Islet of Langerhans (tissue), 1 donor: ENCODE measurements at regions not wholly inside any gene's neighbourhood (a gene's known extent, or its start where the extent isn't known, plus 50 kb on each side); places are given as distances from the start of the nearest gene placed in this dataset.

Experiments
- FAIRE-seq: peaks from one replicate; lab custom pipeline; 2011; peaks lifted over from hg19 to GRCh38; lab: Jason Lieb, UNC

DNA sequence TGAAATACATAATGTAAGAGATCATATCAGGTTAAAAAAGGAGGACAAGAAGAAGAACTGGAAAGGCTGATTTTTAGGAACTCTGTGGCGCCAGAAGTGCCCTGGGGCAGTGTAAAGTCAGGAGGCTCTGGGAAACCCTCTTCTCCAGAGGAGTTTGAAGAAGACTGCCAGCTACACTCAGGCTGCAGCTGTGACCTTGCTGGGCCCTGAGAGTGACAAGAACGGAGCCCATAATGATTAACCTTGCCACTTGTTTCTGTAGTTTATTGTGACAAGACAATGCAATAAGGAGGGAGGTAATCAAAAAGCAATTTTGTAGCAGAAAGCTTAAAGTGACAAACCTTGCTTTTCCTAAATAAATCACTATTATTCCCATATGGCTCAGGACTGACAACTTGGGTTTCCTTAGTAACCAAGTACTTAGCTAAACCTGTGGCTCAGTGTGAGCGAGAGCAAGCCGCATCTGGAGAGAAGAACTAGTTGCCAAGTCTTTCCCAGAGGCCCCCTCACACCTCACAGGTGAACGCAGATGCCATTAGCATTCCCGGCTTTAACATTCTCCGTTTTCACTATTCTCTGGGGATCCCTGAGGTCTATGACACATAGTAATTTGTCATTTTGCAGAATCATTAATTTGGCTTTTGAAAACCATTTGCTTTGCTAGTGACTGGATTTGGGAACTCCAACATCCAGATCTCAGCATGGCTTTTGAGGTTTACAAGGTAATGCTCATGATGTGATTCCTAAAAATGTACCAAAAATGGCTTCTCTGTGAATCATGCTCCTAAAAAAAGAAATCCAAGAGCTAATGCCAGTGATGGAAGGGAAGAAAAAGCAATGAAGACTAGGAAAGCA is 115.9 kb downstream of the OMA1 start:
- FAIRE-seq = no peak

DNA sequence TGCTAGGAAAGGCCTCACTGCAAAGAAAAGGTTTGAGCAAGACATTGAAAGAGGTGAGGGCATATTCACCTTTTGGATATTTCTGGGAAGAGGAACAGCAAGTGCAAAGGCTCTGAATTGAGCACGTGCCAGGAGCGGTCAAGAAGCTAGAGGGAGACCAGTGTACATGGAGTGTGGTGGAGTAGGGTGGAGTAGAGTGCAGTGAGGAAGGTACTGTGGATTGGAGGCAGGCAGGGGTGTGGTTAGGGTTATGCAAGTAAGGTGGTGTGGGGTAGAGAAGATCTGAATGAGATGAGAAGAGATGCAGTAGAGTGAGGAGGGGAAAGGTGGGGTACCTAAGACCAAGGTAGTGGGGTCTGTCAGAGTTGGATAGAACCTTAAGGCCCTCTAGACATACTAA is 119.6 kb downstream of the OMA1 start:
- FAIRE-seq = no peak

DNA sequence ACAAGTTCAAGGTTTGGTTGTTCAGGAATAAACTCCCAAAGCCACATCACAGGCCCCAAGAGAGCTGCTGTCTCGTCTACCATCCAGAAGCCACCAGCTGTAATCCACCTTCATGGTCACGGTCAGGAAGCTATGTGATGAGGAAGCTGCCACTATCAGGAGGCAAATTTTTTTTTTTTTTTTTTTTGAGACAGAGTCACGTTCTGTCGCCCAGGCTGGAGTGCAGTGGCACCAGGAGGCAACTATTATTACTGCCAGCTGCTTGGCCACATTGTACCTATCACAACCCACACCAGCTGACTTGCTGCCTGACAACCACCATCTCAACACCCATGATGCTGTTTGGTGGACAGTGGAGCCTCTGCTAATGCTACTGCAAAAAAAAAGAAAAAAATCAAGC is 124.1 kb downstream of the OMA1 start:
- no peak for FAIRE-seq

DNA sequence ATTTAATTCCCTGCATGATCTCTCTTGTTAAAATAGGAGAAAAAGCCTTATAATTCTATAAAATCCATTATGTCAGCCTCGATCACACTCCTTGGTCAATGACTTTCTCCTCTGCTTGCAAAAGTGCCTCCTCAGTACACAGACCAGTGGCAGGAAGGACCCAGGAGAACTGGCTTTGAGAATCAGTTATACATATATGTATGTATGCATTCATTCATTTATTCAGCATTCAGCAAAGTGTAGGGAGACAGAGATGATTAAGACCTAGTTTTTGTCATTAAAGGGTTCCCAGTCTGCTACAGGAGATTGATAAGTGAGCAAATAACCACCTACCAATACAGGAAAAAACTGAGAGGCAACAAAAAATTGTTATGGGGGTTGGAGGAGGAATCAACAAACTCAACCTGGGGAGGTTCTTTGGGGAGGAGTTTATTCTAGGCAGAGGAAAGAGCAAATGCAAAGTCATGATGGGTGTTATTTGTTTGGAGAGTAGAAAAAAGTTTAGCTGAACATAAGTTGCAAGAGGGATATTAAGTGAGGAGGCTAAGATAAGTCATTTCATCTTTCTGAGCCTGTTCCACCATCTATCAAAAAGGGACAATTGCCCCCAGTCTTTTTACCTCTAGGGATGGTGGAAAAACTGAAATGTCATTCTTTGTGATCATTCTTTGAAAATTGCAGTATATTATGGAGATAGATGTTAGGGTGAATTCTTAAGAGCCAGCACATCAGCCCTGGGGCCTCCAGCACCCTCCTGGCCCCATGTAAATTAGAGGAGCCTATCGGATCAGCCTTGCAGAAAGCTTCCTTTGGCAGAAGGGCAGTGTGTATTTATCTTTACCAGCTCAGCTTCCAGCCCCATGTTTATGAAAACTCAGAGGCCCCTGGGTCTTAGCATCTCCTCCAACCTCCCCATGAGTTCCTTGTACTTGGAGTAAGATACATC is 128.0 kb downstream of the OMA1 start:
- no peak for FAIRE-seq

DNA sequence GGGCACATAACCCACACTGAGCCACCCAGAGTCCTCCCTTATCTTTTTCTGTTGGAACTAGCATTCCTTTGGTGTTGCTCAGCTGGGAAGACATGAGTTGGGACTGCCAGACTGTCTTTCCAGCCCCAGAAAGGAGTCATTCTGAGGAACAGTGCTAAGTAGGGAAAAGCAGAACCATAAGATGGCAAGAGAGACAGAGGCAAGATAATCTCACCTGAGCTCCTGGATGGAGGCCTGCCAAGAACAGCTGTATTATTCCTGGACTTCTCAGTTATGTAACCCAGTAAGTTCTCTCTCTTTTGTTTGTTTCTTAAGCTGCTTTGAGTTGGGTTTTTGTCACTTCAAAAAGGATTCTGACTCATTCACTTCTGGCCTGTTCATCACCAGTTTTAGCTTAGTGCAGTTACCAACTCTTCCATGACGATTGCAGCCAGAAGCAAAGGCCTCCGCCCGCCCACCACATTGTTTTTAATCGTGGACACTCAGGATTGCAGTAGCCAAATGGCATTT is 134.4 kb downstream of the OMA1 start:
- FAIRE-seq = no peak

DNA sequence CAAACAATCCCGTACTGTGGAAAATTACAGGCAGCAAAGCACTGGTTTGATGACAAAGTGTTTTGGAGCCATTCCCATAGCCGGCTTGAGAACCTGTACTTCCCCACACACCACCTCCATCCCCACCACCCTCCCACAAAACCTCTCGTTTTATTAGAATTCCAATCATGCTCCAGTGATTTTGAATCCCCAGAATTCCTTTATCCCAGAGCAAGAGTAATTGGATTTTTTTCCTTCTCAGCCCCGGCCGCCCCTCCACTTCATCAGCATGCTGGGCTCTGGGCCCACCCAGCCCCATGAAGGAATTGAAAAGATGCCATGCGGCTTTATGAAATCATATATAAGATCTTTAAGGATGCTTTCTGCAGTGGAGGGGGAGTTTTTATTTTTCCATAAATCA is 136.6 kb downstream of the OMA1 start:
- no peak for FAIRE-seq

DNA sequence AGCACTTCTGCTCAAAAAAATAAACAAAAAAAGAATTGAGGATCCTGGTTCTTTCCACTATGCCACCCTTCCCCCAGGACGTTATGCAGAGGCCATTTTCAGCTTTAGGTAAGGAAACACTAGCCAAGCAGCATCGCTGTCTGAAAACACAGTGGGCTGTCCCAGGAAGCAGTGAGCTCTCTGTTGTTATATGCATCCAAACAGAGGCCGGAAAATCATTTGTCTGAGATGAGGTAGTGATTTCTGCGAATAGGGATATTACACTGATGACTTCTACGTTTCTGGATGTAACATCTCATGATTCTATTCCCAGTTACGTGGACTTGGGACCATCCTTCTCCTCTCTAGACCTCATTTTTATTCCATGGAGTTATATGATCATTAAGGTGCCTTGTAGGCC is 137.2 kb downstream of the OMA1 start:
- no peak for FAIRE-seq

DNA sequence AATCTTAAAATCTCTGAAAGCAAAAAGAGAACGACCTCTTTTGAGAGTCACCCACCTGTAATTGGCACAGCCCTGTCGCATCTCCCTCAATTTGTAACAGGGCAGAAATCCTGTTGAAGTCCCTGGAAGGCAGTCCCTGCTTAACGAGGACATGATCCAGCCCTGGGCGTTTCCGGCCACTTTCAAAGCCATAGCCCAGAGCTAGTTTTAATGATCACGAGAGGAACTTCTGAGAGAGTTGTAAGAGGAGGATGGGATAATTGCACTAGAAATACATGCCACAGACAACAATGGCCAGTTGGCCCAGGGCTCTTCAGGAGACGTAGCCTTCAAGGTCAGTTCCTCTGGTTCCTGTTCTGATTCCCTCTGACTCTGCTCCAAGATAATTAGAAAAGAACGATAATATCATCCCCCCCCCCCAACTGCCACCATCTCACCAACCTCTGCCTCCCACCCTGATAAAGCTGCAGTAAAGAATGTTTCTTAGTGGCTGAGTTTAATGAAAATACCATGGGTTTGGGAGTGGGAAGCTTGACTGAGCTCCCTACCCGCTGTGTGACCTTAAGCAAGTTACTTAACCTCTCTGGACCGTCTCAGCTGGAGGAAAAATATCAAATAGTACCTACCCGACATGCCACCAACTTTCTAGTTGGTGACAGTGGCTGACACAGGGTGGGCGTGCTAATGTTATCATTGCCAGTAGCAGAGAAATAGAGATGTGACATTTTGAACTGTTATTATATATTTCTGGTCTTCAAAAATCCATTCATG is 140.0 kb downstream of the OMA1 start:
- FAIRE-seq = no peak

DNA sequence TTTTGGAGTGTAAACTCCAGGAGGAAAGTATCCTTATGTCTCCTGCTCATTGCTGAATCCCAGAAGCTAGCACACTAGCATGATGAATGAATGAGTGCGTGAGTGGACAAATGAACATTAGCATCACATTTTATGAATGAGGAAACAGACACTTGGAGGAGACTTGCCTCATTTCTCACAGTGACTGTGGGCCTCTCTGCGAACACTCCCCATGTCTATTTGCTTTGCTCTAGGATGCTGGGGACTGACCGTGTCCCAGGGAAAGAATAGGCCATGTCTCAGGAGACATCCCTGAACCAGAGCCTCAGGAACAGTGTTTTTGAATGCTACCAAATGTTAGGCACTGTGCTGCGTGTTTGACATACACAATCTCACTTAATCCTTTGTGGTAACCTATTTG is 140.9 kb downstream of the OMA1 start:
- FAIRE-seq = no peak

DNA sequence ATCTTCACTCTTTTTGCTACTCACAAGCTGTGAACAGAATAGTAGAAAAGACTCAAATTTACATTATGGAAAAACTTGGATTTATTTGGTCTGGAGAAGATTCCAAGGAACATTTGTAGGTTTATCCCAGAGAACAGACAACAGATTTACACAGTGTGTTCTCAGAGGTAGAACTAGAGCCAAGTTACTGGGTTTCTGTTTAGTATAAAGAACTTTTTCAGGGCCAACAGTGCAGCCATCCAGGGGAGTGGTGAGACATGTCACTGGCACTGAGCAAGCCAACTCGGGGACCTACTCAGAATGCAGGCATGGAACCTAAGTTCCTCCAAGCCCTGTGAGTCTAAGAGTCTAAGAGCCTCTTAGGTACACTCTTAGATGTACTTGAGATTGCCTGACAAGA is 142.6 kb downstream of the OMA1 start:
- FAIRE-seq = no peak

DNA sequence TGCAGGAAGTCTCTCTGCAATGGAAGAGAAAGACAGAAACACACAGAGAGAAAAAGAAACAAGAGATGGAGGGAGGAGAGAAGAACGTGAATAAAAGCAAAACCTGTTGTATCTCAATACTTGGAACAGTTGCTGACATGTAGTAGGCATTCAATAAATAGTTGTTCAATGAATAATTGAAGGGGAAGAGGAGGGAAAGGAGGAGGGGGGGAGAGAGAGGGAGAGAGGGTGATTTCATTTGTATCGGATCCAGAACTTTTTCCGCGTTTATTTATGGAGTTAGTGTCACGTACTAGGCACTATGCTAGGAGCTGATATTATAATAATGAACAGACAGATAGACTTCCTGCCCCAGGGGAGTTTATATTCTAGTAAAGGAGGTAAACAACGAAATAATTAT is 144.1 kb downstream of the OMA1 start:
- FAIRE-seq = no peak

DNA sequence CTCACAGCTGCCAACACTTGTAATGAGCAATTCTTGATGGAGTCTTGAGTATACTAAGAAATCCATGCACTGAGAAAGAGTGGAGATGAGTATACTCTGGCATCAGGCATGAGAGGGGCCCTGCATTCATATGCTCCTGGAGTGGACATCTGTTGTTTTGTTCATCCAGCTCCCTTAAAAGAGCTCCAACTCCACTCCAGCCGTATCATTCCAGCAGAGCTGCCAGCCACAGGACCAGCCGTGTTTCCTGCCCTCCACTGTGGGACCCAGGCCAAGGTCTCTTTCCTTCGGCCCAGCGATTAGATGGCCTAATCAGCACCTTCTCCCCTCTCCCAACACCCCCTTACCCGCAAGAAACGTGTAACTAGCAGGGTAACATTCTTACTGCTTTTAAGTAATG is 144.5 kb downstream of the OMA1 start:
- FAIRE-seq = no peak

DNA sequence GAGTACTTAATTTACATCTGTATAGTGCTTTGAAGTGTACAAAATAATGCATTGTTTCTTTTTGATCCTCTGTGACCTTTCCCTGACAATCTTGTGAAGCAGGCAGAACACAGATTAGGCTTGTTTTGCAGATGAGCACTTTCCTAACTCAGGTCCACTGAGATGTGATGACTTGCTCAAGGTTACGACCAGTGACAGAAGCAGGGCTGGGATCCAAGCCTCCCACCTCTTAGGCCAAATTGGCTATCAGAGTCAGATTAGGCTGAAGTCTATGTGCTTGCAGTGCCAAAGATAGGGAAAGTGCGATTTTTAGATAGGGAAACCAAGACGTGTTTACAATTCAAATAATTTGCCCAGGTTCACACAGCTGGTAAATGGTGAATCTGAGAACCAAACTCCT is 147.3 kb downstream of the OMA1 start:
- no peak for FAIRE-seq

DNA sequence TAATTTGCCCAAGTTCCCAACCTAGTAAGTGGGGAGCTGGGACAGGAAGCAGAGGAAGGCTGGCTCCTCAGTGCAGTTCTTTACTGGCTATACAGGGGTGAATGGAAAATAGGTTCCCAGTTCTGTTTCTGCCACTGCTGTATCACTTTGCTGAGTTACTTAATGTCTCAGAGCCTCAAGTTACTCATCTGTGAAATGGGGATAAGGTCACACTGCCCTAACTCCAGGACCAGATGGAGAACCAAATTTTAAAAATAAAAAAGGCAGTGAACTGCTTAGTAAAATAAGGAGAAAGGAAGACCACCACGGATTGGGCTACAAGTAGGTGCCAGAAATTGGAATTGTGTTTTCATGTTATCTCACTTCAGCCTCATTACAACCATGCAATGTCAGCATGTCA is 147.8 kb downstream of the OMA1 start:
- FAIRE-seq = no peak

DNA sequence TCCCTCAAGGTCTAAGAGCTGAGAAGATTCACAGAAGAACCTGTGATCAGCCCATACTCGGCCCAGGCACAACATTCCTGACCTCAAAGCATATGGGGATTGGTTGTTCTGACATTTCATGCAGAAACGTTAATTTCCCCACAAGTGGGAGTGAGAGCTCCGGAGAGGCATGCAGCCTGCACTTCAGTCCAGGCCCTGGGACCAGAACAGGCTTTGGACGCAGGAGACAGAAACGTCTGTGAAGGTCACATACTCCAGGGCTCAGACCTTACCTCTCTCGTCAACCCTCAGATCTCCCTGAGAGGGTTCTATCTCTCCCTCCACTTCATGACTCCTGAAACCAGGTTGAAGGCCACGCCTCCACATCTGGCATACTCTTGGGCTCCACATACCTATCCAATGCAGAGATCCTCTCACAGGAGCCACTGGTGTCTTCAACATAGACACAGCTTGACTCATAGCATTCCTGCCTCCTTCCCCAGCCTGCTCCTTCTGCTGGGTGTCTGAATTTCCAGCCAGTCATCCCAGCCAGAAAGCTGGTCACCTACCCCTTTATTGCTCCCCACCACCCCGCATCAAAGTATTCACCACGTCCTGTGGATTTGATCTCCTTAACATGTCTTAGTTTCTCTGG is 149.2 kb downstream of the OMA1 start:
- no peak for FAIRE-seq

DNA sequence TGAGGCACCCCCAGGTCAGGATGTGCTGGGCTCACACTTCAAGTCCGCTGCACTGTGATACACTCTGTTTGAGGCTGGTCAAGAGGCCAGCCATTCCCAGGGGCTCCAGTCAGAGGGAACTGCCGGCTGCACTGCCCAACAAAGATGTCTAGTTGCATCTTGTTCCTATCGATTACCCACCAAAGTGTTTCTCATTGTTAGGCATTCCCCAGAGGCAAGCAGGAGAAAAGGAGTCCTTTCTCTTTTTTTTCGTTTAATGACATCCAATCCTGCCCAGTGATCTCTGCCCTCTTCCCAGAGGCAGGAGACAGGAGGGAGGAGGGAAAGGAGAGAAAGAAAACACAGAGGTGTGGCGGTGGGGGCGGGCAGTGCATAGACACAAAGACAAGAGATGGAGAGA is 150.4 kb downstream of the OMA1 start:
- no peak for FAIRE-seq

DNA sequence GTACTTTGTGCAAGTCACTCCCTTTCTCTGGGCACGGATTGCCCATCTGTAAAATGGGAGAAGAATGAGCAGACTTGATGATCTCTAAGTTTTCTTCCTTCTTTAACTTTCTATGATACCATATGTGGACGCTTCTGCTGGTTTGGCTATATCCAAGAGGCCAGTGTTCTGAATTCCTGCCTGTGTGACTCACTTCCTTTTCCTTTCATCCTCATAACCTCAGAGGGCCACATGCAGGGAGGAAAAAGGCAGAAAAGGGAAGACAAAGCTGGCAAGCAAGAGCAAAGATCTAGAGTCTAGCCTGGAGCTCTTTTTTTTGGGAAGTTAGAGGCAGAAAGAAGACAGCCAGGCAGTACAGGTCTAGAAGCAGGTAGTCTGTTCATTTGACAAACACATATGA is 151.2 kb downstream of the OMA1 start:
- no peak for FAIRE-seq

DNA sequence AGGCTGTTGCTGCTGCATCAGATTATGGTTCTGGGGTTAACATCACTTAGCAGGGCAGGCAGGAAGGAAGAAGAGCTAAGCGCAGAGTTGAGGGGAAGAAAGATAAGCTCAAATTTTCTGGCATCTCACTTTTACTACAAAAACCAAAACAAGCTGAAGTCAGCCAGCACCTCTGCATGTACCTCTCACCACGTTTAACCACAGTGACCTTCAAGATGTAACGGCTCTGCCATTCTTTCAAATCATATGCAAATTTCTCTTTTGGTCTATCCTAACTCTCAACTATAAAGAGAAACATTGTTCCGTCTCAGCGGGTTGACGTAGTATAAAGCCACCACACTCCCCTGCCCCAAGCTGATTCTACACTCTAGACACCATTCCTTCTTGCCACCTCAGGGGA is 154.4 kb downstream of the OMA1 start:
- FAIRE-seq = no peak

DNA sequence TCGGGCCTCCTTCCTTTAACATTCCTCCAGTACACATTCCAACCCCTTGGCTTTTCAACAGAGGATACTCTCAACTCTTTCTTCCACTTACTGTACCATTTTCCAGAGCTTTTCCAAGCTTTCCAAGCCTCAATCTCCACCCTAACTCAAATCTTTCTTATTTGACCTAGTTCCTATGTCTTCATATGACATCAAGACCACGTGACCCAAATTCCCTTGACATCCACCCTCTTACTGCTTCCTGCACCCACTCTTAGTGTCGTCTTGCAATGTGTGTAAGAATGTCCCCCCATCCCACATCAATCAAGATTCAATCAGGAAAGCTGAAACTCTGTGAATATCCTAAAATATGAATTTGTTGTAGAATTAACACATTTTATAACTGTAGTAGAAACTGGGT is 155.0 kb downstream of the OMA1 start:
- FAIRE-seq = no peak

DNA sequence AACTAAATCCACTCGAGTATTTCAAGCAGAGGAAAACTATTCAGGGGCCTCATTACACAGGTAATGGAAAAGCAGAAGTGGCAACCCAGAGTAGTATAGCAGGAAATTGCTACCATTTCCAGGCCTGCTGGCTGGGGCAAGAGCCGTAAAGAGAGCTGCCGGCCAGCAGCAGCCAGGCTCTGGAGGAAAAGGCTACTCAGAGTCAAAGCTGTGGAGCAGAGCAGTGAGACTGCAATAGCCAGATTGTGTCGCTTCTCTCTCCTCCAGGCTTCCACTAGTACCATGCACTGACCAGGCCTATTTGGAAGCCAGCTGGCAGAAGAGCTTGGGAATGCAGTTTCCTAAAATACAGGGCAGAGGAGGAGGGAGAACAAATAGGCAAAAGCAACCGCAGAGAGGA is 155.5 kb downstream of the OMA1 start:
- FAIRE-seq = no peak

DNA sequence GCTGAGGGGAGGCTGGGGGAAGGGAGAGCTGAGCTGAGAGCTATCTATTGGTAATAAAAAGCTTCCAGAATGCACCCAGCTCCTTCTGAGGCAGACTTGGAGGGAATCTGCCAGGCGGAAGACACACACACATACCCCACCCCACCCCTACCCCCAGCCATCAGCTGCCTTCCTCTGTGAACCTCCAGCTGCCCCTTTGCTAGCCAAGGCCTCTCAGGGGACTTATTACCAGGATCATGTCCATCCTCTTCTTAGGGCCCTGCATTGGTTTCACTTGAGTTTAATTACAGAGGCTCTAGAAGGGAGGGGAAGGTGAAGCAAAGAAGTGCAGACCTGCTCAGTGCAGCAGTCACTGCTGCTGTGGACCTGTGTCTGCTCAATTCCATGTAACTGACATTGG is 156.4 kb downstream of the OMA1 start:
- FAIRE-seq = no peak

DNA sequence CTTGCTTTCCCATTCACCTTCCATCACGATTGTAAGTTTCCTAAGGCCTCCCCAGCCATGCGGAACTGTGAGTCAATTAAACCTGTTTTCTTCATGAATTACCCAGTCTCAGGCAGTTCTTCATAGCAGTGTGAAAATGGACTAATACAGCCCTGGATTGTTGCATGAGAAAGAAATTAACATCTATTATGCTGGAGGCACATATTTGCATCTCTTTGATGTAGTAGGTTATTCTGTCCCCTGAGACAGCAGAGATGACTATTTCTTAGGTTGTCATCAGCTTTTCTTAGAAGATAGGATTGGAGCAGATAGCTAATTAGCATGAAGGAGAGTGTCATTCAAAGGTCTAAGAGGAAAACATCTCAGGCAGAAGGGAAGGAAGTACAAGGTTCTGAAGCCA is 166.2 kb downstream of the OMA1 start:
- no peak for FAIRE-seq
